GDM1 (cell line): ENCODE measurements at regions not wholly inside any gene's neighbourhood (a gene's known extent, or its start where the extent isn't known, plus 50 kb on each side); places are given as distances from the start of the nearest gene placed in this dataset.

Experiments
- DNase-seq: peaks from one replicate; lab custom pipeline; 2025; lab: John Stamatoyannopoulos, UW

DNA sequence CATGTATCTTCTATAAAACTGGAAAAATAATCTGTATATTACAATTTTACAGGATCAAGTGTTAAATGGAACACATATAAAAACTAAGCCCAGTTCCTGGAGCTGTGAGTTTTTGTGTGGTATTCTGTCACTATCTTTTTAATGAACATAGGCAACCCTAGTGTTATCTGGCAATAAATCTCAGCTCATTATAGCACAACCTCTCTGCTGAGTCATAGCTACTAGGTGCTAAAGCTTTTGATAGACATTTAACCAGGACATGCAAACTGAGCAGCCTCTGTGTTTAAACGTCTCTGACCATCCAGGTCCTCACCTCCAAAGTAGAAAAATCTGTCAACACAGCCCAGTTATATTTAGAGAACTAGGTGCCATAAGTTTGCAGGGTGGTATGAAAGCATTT lies 91.0 kb upstream of the CARD18 start:
- no peak for DNase-seq

DNA sequence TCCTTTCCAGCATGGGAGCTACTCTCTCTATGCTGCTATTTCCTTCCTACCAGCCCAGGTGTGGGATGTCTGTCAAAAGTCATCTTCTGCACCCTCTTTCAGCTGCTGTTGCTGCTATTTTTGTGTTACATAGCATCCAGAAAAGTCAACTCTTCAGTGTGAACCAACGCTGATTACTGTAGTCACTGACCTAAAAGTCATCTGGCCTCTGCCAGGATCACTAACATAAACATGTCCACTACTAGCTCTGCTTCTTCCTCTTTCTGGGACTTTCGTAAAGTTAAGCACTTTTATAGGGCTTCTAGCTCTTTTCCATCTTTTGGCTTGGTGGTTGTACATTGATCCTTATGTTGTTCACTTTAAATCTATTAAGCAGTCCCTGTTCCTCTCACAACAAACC lies 90.2 kb upstream of the CARD18 start:
- no peak for DNase-seq

DNA sequence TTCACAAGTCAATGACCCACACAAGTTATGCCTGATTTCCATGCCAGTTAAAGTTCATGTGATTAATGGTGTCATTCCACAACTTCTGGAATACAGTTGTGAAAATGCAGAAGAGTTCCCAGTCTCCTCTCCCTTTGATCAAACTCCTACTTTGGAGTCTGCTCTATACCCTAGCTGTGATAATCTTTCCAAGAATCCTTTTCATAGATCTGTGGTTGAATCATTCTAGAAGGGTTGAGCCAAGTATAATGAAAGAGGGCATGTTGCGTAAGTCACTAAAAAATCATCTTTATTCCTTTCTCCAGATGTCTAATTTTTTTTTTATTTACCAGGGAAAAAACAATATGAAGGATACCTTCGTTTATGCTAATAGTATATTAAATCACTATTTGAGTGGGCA lies 89.7 kb upstream of the CARD18 start:
- no peak for DNase-seq

DNA sequence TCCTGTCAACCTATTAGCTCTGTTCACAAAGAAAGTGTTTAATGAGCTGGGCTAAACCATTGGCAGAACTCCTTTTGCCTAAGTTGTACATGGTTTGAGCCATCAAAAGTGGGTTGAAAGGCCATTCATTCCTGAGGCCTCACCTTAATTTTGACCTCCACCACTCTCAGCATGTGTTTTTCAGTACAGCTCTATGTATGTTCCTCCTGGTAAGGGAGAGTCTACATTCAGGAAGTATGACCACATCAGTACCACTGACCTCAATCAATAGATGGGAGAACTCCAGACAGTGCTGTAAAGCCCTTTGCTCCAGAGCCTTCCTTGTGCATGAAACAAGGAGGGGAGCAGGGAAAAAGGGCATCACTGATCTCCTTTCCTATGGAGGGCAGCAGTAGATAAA lies 87.8 kb upstream of the CARD18 start:
- no peak for DNase-seq

DNA sequence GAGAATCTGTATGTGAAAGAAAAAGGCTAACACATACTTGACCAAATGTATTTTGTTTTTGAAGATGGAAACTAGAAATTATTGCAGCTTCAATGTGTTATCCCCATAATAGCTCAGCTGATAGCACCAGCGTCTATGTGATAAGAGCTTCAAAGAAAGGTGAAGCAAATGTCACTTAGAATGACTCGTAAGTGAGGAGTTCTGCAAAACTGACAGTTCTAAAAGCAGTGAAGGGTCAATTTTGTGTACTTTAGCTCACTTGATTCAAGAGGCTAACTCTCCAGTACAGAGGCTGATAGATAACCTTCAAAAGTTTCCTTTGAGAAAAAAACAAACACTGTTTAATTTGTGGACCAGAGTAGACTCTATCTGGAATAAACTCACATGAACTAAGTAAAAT lies 87.2 kb upstream of the CARD18 start:
- DNase-seq, result no peak

DNA sequence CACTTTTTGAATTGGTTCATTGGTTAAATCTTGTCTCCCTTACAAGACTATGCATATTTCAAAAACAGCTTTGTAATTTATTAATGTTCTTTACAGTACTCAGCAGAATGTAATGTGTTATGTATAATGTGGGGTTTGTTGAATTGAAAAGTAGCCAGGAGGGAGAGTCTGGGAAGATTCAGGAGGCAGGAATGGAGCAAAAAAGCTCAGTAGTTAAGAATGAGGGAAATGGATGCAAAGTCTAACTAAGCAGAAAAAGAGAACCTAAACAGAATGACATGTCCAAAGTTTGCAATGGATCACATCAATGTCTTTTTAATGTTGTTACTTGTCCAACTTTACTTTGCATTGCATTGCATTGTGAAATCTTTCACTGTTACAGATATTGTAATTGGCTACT lies 86.5 kb upstream of the CARD18 start:
- DNase-seq, result no peak

DNA sequence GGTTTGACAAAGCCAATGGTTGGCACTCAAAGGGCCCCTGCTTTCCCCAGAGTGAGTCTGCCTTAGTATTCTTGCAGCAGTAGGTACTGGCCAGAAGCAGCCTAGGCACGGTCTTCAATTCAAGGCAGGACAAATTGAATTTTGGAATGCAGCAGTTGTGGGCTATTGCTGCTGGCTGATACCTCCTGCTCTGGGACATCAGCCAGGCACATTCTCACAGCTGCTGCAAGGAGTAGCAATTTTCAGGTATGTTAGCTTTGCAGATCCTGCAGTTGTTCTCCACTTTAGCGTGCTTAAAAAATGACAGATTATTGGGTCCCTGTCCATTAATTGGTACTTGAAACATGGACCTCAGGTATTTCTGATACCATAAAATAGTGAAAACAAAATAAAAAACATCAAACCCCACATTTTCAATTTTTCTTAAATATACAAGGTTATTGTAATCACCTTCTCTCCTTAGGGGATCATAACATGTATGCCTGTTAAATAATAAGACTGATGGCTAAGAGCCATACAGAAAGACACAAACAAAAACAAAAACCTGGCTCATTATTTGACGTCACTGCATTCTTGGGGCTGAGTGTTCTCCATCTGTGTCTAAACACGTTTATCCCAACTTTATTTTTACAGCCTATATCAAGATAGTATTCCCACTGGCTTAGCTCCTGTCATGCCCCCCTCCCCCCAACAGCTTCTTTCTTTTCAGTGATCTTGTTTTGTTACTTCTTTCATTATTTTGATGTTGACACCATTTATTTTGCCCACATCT lies 85.1 kb upstream of the CARD18 start:
- DNase-seq, result no peak

DNA sequence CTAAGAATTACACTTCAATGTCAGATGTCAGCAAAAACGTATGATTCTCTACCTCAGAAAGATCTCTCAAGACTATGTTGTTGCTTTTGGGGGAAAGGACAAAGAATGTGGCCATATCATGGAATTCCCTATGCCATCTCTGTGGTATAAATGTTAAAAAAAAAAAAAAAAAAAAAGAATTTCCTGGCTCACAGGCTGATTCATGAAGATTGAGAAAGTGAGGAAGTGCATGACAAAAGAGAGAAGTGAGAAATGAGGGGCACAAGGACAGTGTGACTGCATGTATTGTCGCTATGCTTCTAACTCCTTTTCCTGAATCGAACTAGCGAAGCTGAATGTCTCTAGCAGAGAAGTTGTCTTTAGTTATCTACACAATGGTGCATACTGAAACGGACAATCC lies 80.6 kb upstream of the CARD18 start:
- DNase-seq, result peak; percentile 8

DNA sequence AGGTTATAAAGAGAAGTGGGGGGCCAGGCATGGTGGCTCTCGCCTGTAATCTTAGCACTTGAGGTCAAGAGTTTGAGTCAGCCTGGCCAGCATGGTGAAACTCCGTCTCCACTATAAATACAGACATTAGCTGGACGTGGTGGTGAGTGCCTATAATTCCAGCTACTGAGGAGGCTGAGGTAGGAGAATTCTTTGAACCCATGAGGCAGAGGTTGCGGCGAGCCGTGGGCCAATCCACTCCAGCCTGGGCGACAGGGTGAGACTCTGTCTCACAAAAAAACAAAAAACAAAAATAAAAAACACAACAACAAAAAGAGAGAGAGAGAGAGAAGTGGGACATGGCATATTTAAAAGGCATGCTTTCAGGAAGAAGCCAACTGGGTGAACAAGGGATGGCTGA lies 80.1 kb upstream of the CARD18 start:
- DNase-seq, result no peak

DNA sequence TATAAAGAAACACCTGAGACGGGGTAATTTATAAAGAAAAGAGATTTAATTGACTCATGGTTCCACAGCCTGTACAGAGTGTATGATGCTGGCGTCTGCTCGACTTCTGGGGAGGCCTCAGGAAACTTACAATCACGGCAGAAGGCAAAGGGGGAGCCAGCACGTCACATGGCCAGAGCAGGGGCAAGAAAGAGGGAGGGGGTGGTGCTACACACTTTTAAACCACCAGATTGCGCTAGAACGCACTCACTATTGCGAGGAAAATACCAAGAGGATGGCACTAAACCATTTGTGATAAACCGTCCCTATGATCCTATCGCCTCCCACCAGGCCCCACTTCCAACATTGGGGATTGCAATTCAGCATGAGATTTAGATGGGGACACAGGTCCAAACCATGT lies 79.7 kb upstream of the CARD18 start:
- DNase-seq, result no peak

DNA sequence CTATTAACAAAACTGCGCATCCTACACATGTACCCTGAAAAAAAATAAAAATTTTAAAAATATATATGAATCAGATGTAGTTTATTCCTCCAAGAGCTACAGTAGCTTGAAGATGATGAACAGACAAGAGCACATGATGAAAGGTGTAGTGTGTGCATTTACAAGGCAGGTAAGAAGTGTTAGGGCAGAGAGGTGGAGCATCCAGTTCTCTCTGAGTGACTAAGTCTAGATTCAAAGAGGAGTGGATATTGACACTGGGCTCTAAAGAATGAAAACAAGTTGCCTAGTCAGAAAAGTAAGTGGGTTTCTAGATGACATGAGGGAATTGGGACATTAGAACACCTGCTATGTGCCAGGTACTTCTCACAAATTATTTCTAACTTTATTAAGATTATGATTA lies 76.0 kb upstream of the CARD18 start:
- DNase-seq, result no peak

DNA sequence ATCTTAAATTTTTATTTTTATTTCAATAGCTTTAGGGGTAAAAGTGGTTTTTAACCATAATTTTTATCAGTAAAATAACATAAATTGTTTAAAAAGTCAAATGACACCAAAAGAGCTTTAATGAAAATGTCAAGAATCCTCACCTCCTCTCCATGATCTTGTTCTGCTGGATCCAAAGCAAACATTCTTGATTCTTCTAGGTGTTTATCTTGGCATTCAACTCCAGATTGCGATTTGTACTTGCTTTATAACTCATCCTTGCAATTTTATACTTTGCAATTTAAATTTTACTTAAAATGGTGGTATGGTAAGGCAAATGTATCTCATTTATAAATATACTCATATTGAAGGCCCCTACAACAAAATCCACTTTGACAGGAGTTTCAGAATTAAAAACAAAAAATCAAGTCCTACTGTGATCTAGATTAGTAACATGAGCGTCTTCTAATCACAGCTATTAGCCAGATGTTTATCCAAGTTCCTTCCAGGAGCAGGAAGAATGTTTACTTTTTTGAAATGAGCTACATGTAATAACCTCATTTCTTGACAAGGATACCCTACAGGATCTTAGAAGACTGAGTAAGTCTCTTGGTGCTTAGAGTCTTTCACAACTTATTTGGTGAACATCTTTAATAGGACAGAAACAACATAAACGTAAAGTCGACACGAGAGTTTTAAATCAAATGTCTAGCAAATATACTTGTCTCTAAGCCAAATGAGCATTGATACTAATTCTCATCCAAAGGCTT lies 72.4 kb upstream of the CARD18 start:
- DNase-seq, result no peak

DNA sequence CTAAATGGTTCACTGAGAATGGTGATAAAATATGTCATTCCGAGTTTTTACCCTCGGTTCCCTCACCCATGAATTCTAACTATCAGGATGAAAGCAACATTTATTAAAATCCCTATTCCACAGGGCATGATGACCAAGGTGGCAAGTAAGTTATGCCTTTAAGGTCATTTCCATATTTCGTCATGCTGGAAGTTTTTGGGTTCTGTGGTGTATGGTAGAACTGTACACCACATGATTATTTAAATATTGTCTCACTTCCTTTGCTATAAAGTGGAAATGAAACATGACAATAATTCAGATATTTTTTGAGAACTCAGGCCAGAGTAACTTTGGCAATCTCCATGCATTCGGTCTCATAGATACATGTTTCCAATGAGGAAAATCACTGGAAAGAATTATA lies 68.5 kb upstream of the CARD18 start:
- DNase-seq, result no peak

DNA sequence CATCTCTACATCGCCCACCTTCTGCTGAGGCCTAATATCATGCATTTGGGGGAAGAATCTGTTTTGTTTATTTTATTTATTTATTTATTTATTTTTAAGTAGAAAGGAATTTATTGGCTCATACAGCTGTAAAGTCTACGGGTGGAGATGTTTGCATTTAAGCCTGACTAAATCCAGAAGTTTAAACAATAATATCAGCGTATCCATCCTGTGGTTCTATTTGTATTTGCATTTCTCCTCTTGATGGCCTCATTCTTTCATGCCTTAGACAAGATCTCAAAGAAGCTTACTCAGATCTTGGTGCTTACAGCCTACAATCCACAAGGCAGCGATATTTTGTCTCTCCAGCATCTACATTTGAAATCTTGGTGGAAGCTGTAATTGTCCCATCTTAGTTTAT lies 67.1 kb upstream of the CARD18 start:
- no peak for DNase-seq

DNA sequence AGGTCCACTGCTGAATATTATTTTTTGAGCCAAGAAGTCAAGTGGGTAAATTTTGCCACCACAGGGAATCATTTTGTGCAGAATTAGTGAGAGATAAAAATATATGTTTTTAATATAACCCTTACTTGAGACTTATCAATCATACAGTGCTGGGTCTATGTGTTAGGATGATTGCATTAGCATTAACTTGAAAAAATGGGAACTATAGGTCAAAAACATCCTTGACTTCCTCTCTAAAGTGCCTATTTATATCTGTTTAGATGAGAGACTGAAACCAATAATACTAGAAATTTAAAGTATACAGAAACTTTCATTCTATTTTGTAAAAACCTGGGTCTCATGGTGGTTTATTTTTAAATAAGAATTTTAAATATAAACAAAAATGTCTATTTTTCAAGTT lies 65.1 kb upstream of the CARD18 start:
- DNase-seq, result no peak

DNA sequence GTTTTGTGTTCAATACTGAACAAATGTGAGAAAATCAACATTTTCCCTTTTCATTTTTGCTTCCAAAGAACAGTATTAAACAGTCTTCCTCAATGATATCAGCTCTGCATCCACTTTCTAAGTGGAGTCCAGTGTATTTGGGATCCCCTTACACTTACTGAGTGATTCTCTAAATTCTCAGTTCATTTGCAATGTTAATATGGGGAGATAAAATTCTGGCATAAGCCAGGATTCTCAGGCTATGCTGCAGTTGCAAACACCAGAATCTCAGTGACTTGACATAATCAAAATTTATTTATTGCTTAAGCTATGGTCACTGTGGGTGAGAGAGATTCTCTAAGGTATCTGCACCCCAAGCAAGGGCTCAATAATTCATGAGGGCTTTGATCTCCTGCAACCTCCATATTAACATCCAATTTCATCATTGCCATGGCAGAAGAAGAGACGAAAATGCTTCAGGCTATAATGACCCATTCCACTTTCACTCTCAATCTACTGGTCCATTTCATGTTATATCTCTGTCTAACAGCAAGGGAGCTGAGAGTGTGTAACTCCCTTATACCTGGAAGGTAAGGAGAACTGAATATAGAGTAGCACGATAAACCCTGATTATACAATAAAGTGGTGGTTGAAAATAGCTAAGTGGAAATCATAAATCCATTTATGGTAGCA lies 64.1 kb upstream of the CARD18 start:
- no peak for DNase-seq

DNA sequence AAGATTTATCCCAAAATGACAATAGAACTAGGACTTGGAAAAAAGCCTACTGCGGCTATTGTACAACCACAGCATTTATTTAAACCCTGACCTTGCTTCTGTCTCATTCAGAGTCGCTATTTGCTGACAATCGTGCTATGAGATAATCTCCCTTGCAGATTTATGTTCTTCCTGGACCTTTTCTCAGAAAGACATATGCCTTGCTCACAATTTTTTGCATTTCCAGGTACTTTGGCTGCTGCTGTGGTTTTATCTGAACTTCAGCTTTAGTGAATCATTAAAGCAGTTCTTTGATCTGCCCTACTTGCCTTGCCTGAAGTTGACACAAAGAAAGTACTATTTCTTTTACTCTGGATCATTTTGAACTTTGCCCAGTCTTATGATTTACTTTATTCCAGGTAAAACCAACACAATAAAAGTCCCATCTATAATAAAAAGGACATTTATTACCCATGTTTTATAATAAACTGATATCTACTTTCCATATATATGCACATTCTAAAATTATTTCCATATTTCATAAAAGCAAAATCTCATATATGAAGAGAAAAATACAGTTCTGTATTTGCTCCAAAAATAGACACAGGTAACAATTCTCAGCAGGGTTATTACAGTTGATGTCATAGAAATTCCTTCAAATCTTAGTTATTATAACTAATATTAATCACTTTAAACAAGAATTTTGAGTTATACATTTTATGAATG lies 63.4 kb upstream of the CARD18 start:
- no peak for DNase-seq

DNA sequence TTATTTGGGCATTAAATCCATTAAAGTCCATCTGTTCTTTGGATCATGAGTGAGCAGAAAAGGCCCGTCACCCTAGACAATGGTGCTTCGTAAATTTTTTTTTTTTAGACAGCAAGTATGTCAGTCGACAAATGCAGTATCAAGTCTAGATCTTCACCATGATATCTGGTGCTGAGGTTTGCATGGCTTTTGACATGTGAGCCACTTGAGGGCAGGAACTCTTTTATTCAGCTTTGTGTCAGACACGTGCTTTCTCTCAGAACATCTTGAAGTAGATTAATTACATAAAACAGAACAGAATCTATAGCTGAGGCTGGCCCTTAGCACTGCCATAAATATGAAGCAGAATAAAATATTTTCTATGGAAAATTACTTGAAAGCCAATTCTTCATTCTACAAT lies 62.9 kb upstream of the CARD18 start:
- no peak for DNase-seq

DNA sequence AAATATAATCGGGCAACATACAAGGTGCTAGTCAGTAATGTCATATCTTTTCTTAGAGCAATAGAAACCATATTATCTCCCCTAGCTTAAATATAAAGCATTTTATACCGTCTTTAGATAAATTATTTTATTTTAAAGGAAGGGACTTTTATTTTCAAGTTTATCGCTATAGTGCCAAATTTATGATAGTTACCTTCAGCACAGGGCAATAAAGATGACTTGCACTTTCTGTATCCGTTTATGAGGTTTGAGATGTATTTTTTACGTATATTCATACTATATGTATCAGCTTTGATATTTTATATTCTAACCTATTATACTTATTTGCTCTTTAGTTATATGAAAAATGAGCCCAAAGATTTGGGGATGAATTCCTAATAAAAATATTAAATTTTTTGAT lies 61.6 kb upstream of the CARD18 start:
- no peak for DNase-seq

DNA sequence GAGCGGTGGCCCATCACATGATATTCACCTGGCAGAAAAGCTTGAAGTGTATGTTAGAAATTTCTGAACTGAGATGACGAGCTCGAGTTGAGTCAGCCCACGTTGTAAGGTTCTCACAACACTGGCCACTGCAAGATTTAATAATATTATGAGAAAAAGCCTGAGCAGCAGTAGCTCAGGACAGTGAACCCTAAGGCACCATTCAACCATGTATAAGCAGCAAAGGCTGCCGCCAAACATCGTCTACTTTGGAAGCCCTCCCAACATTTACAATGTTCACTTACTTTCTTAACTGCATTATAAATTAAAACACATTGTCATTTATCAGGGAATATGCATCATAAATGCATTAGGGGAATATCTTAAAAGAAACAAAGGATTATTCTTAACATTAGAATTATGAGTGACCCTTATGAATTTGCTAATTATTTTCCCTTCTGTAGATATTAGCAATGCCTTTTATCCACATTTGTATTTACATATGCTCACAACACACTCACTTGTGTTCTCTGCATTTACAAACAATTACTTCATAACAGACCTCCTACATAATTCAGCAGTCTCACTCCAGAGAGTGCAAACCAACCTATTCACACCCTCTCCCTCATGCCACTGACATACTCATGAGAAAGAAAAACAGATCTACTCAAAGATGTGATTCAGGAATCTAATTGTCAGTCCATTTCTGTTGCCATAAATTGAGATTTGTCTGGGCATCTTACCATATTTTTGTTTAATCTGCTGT lies 57.7 kb upstream of the CARD18 start:
- no peak for DNase-seq

DNA sequence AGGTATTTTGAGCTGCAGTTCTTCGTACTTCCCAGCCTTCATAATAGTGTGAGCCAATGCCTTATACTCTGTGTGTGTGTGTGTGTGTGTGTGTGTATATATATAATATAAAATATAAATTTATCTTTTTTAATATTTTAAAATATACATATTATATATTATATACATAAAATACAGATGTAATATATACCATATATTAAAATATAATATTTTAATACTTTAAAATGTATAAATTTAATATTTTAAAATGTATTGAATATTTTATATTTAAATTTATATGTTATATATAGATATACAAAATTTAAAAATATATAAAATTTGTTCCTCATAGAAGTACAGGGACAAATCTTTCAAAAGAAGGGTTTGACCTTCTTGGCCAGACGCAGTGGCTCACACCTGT lies 53.7 kb upstream of the CARD18 start:
- no peak for DNase-seq

DNA sequence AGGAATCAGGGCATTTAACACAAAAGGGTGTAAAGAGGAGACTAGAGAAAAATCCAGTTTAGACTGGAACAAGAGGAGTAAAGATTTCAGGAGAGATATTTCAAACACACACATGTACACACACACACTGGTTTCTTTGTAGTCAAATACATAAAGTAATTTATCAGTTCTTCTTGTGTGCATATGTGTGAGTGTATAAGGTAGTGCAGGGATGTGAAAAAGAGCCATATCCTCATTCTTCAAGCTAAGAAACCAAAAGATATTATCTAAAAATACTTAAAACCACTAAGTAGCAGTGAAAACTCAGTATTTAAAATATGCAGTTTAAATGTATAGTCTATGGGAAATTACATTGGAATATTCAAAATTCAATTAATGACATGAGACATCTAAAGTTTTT lies 52.5 kb upstream of the CARD18 start:
- no peak for DNase-seq
